RWPE2 (cell line): ENCODE measurements at regions not wholly inside any gene's neighbourhood (a gene's known extent, or its start where the extent isn't known, plus 50 kb on each side); places are given as distances from the start of the nearest gene placed in this dataset.
"Not testable (repeated sequence)": the region's sequence is repeated elsewhere in the genome, so short reads cannot be mapped to it uniquely, and the experiment has no call there.

ENCODE experiments used
- ATAC-seq: fragments of 200-7000 bp; cut with Tn5 transposase; 3 replicates; pipeline ENCODE4 v1.9.1; 2021; ENCODE audit warnings: low read depth
- DNase-seq: peaks from one replicate; pipeline ENCODE4 v3.0.0-alpha.2; 2020; ENCODE audit warnings: low spot score
- H3K27ac ChIP-seq: fragments of 450-650 bp; 2 replicates; pipeline ENCODE4 v1.5.1; 2017; ENCODE audit warnings: mild to moderate bottlenecking; ENCODE audit not compliant: poor library complexity, severe bottlenecking
- H3K27me3 ChIP-seq: fragments of 250-450 bp; sonication (Bioruptor Pico); 2 replicates; pipeline ENCODE4 v1.5.1; 2021; ENCODE audit warnings: mild to moderate bottlenecking, moderate library complexity; ENCODE audit not compliant: insufficient read depth, poor library complexity, severe bottlenecking
- H3K36me3 ChIP-seq: fragments of 250-450 bp; sonication (Bioruptor Pico); 2 replicates; pipeline ENCODE4 v1.5.1; 2020; ENCODE audit warnings: low read depth, mild to moderate bottlenecking, moderate library complexity
- H3K4me1 ChIP-seq: fragments of 250-450 bp; sonication (Bioruptor Pico); 2 replicates; pipeline ENCODE4 v1.5.1; 2021; ENCODE audit warnings: mild to moderate bottlenecking, moderate library complexity; ENCODE audit not compliant: insufficient read depth, poor library complexity, severe bottlenecking
- H3K4me3 ChIP-seq: fragments of 250-450 bp; sonication (Bioruptor Pico); 2 replicates; pipeline ENCODE4 v1.5.1; 2021; ENCODE audit warnings: mild to moderate bottlenecking, moderate library complexity; ENCODE audit not compliant: severe bottlenecking
- H3K9me3 ChIP-seq: fragments of 250-450 bp; sonication (Bioruptor Pico); 2 replicates; pipeline ENCODE4 v1.5.1; 2021; ENCODE audit warnings: mild to moderate bottlenecking, moderate library complexity; ENCODE audit not compliant: severe bottlenecking
- CTCF ChIP-seq: fragments of 450-650 bp; IDR thresholded peaks from one replicate; pipeline ENCODE4 v1.5.1; 2017; ENCODE audit warnings: mild to moderate bottlenecking, moderate library complexity; ENCODE audit not compliant: poor library complexity, severe bottlenecking

DNA sequence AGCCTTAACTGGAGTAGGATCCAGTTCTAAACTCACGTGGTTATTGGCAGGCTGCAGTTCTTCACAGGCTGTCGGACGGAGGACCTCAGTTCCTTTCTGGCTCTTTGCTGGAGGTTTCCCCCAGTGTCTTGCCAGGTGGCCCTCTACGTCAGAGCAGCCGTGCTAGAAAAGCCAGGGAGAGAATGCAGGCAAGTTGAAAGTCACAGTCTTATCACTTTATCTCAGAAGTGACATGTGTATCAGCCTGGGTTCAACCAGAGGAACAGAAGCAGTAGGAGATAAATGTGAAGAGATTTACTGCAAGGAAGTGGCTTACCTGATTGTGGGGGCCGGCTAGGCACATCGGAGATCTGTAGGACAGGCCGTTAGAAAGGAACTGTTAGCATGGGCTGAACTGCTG lies 125.3 kb upstream of the BNIP2 start:
- ATAC-seq (no peak), DNase-seq (no peak)
- Histone ChIP-seq H3K9me3 (no peaks in the 10 kb centered on the region), H3K4me1 (peaks cover 1% of the 10 kb centered on the region), H3K27ac (no peak overlapping the region), H3K4me3 (no peak overlapping the region), H3K27me3 (no peaks in the 10 kb centered on the region), H3K36me3 (no peaks in the 10 kb centered on the region)
- TF ChIP-seq CTCF = no peak

- Histone ChIP-seq H3K27me3 (no peaks in the 10 kb centered on the region), H3K27ac (no peak overlapping the region), H3K9me3 (no peaks in the 10 kb centered on the region), H3K4me1 (no peaks in the 10 kb centered on the region), H3K36me3 (no peaks in the 10 kb centered on the region), H3K4me3 (no peak overlapping the region)
- ATAC-seq (no peak), DNase-seq (no peak)
- TF ChIP-seq CTCF = no peak
Measured at GRCh38 chr15:59812889-59813288, 123.8 kb upstream of the BNIP2 start.

GRCh38 chr15:59812250-59812870 lies 123.2 kb upstream of the BNIP2 start:
- Histone ChIP-seq H3K36me3 (no peaks in the 10 kb centered on the region), H3K27ac (no peak overlapping the region), H3K4me3 (no peak overlapping the region), H3K27me3 (no peaks in the 10 kb centered on the region), H3K4me1 (no peaks in the 10 kb centered on the region), H3K9me3 (no peaks in the 10 kb centered on the region)
- TF ChIP-seq CTCF = no peak
- ATAC-seq = no peak
- no peak for DNase-seq

GRCh38 chr15:59803293-59803966 lies 114.3 kb upstream of the BNIP2 start:
- not testable (repeated sequence) for DNase-seq

GRCh38 chr15:59801649-59802048 lies 112.5 kb upstream of the BNIP2 start:
- DNase-seq = no peak
- Histone ChIP-seq H3K27me3 (no peaks in the 10 kb centered on the region), H3K36me3 (0 out of 2 replicates have a peak, but pooled peaks cover 4% of the 10 kb centered on the region), H3K4me1 (peaks cover 20% of the 10 kb centered on the region), H3K27ac (no peak overlapping the region), H3K4me3 (no peak overlapping the region), H3K9me3 (peaks cover 5% of the 10 kb centered on the region)
- ATAC-seq = no peak
- no peak for TF ChIP-seq CTCF

More at GRCh38 chr15:59803293-59803966, 114.3 kb upstream of the BNIP2 start:
- not testable (repeated sequence) for H3K36me3 ChIP-seq, H3K27me3 ChIP-seq, H3K9me3 ChIP-seq
- H3K4me3 ChIP-seq = peak overlapping the region; percentile 12
- peaks cover 15% of the 10 kb centered on the region for H3K4me1 ChIP-seq
- peak overlapping the region; percentile 4 for H3K27ac ChIP-seq
- ATAC-seq = peak; percentile 67
